SK-N-SH (cell line): ENCODE measurements at regions not wholly inside any gene's neighbourhood (a gene's known extent, or its start where the extent isn't known, plus 50 kb on each side); places are given as distances from the start of the nearest gene placed in this dataset.
"Not testable (repeated sequence)": the region's sequence is repeated elsewhere in the genome, so short reads cannot be mapped to it uniquely, and the experiment has no call there.

ENCODE experiments used
- CTCF ChIA-PET: fragments of 300-600, 350-600 bp; formaldehyde crosslinking; extraction: SDS; loops from one replicate; lab custom pipeline; 2021; lab: Yijun Ruan, JAX
- POLR2A ChIA-PET: fragments of 350-600 bp; sonication (Branson Sonifier 250); formaldehyde crosslinking; extraction: SDS; loops from one replicate; lab custom pipeline; 2020; ENCODE audit warnings: antibody characterized with exemption, inconsistent platforms; lab: Yijun Ruan, JAX
- DNase-seq: peaks from one replicate; pipeline ENCODE4 v3.0.0; 2012
- H2AFZ ChIP-seq: fragments of 200-600 bp; sonication (generic); 2 replicates; pipeline ENCODE4 v1.8.1; 2016; ENCODE audit warnings: antibody characterized with exemption, mild to moderate bottlenecking, low read depth
- H3F3A ChIP-seq: fragments of 200-600 bp; sonication (generic); replicated peaks from 2 replicates; pipeline ENCODE3; 2016; ENCODE audit warnings: antibody characterized with exemption, mild to moderate bottlenecking; ENCODE audit not compliant: insufficient read depth
- H3K27ac ChIP-seq, 2 experiments: fragments of 200-500 bp in 1 of 2; fragments of 200-600 bp in 1 of 2; sonication (Bioruptor generic) in 1 of 2; sonication (generic), shearing (Covaris generic) in 1 of 2; 2 replicates each; pipeline versions ENCODE4 v1.5.1 to v1.6.1; 2014 to 2016; ENCODE audit warnings: low read depth in 2 of 2, inconsistent platforms in 1 of 2, low read length in 1 of 2, mild to moderate bottlenecking in 1 of 2, mixed read lengths in 1 of 2
- H3K27me3 ChIP-seq: fragments of 200-600 bp; sonication (generic), shearing (Covaris generic); 2 replicates; pipeline ENCODE4 v1.6.1; 2016; ENCODE audit warnings: mixed run types; ENCODE audit not compliant: insufficient read depth
- H3K36me3 ChIP-seq, 2 experiments: fragments of 200-500 bp in 1 of 2; fragments of 200-600 bp in 1 of 2; sonication (Bioruptor generic) in 1 of 2; sonication (generic) in 1 of 2; replicated peaks in 1 of 2; 2 replicates each; pipeline versions ENCODE3 to v1.5.1; 2014 to 2016; ENCODE audit warnings: low read length in 1 of 2, mild to moderate bottlenecking in 1 of 2; ENCODE audit not compliant: insufficient read depth in 2 of 2, control insufficient read depth in 1 of 2
- H3K4me1 ChIP-seq, 2 experiments: fragments of 200-500 bp in 1 of 2; fragments of 200-600 bp in 1 of 2; sonication (Bioruptor generic) in 1 of 2; sonication (generic), shearing (Covaris generic) in 1 of 2; 2 replicates each; pipeline versions ENCODE4 v1.5.1 to v1.6.1; 2014 to 2016; ENCODE audit warnings: low read depth in 1 of 2, low read length in 1 of 2, mixed run types in 1 of 2; ENCODE audit not compliant: insufficient read depth in 2 of 2, control insufficient read depth in 1 of 2
- H3K4me2 ChIP-seq: fragments of 200-600 bp; sonication (generic), shearing (Covaris generic); 2 replicates; pipeline ENCODE4 v1.6.1; 2017; ENCODE audit warnings: mixed run types
- H3K4me3 ChIP-seq, 2 experiments: fragments of 200-500 bp in 1 of 2; fragments of 200-600 bp in 1 of 2; sonication (Bioruptor generic) in 1 of 2; sonication (generic), shearing (Covaris generic) in 1 of 2; 2 replicates each; pipeline versions ENCODE4 v1.5.1 to v1.8.1; 2014 to 2016; ENCODE audit warnings: low read depth in 2 of 2, inconsistent platforms in 1 of 2, low read length in 1 of 2, mild to moderate bottlenecking in 1 of 2, mixed read lengths in 1 of 2, moderate library complexity in 1 of 2
- H3K79me2 ChIP-seq: fragments of 200-600 bp; sonication (generic); 2 replicates; pipeline ENCODE4 v1.8.1; 2017; ENCODE audit warnings: mild to moderate bottlenecking; ENCODE audit not compliant: insufficient read depth
- H3K9ac ChIP-seq: fragments of 200-600 bp; sonication (generic); 2 replicates; pipeline ENCODE4 v1.6.1; 2017; ENCODE audit warnings: mixed run types
- H3K9me2 ChIP-seq: fragments of 200-600 bp; sonication (generic); 2 replicates; pipeline ENCODE4 v1.6.1; 2017; ENCODE audit warnings: mixed run types
- H3K9me3 ChIP-seq: fragments of 200-600 bp; sonication (generic); 2 replicates; pipeline ENCODE4 v1.6.1; 2017; ENCODE audit warnings: mixed run types, mild to moderate bottlenecking, moderate library complexity
- H4K20me1 ChIP-seq: fragments of 200-600 bp; sonication (generic); 2 replicates; pipeline ENCODE4 v1.6.1; 2017; ENCODE audit warnings: mild to moderate bottlenecking, mixed run types; ENCODE audit not compliant: insufficient read depth
- NRF1 ChIP-seq: IDR thresholded peaks from 2 replicates; pipeline ENCODE4 v1.6.1; 2012; ENCODE audit warnings: low read depth, mild to moderate bottlenecking, low read length
- POLR2AphosphoS5 ChIP-seq: IDR thresholded peaks from 2 replicates; pipeline ENCODE4 v1.6.1; 2012; ENCODE audit warnings: low read depth, low read length
- YY1 ChIP-seq: IDR thresholded peaks from 2 replicates; pipeline ENCODE4 v1.4.0; 2012; ENCODE audit warnings: low read depth, mild to moderate bottlenecking
- WGBS: methylation state at CpG from one replicate; pipeline ENCODE4 v1.1.6; 2017; ENCODE audit warnings: low lambda C conversion rate; 5-methylcytosine and 5-hydroxymethylcytosine counted together

- H3K79me2 ChIP-seq, H2AFZ ChIP-seq, DNase-seq, H3K36me3 ChIP-seq, H3K9ac ChIP-seq, H3K4me2 ChIP-seq, H3K27ac ChIP-seq, H3K9me3 ChIP-seq, H3K9me2 ChIP-seq, POLR2A ChIA-PET, H3K27me3 ChIP-seq, H4K20me1 ChIP-seq, H3F3A ChIP-seq, H3K4me1 ChIP-seq, H3K4me3 ChIP-seq, CTCF ChIA-PET: not testable (repeated sequence)
- WGBS = 3% methylated on average over 2 of the region's 2 CpGs
These were observed 732.7 kb upstream of the DEFB115 start for GRCh38 chr20:30524761-30525160.

GRCh38 chr20:30533653-30534052 lies 723.8 kb upstream of the DEFB115 start:
- peak overlapping the region in 1 of 2 experiments; percentile 55; a peak in 1 of 4 replicates for H3K4me3 ChIP-seq
- H3K9ac ChIP-seq, H3K36me3 ChIP-seq, POLR2A ChIA-PET, H3K27me3 ChIP-seq, H3K4me1 ChIP-seq, H3K9me3 ChIP-seq, H3K9me2 ChIP-seq, H3K27ac ChIP-seq, H3F3A ChIP-seq, H3K79me2 ChIP-seq, DNase-seq, H4K20me1 ChIP-seq, CTCF ChIA-PET: not testable (repeated sequence)
- peak overlapping the region; percentile 41 for H2AFZ ChIP-seq
- peak overlapping the region; percentile 51; the same call in 1 of the 2 replicates for H3K4me2 ChIP-seq

GRCh38 chr20:30537459-30537858 lies 720.0 kb upstream of the DEFB115 start:
- DNase-seq = peak; percentile 78
- H4K20me1 ChIP-seq, CTCF ChIA-PET, H3K9me2 ChIP-seq, H3K9me3 ChIP-seq, H3K4me1 ChIP-seq, POLR2A ChIA-PET, H3K79me2 ChIP-seq, H3K27ac ChIP-seq, H3K36me3 ChIP-seq, H3K9ac ChIP-seq, H3F3A ChIP-seq, H3K27me3 ChIP-seq: not testable (repeated sequence)
- peak overlapping the region; percentile 52 to 66 for H3K4me3 ChIP-seq
- TF ChIP-seq NRF1 (peak; percentile 87), POLR2AphosphoS5 (0 out of 2 replicates have a peak, but pooled peaks have one; percentile 19), YY1 (peak; percentile 62; the same call in 1 of the 2 replicates)
- peak overlapping the region; percentile 86 for H2AFZ ChIP-seq
- peak overlapping the region; percentile 74 for H3K4me2 ChIP-seq
- 8% methylated on average over 20 of the region's 20 CpGs for WGBS

- DNase-seq, POLR2A ChIA-PET, H3K36me3 ChIP-seq: not testable (repeated sequence)
These were observed 717.0 kb upstream of the DEFB115 start for GRCh38 chr20:30540330-30541069.

GRCh38 chr20:30551236-30551635 lies 706.2 kb upstream of the DEFB115 start:
- POLR2A ChIA-PET, H3K27me3 ChIP-seq, H4K20me1 ChIP-seq, H3K27ac ChIP-seq, H3K9ac ChIP-seq, H3F3A ChIP-seq, H3K4me1 ChIP-seq, H2AFZ ChIP-seq, H3K36me3 ChIP-seq, H3K9me3 ChIP-seq, H3K9me2 ChIP-seq, DNase-seq, CTCF ChIA-PET, H3K4me2 ChIP-seq, H3K4me3 ChIP-seq, H3K79me2 ChIP-seq: not testable (repeated sequence)
- WGBS = 43% methylated on average over 4 of the region's 4 CpGs

More at GRCh38 chr20:30540330-30541069, 717.0 kb upstream of the DEFB115 start:
- H4K20me1 ChIP-seq, H3K9me2 ChIP-seq, H3K27ac ChIP-seq, H3K27me3 ChIP-seq, H3F3A ChIP-seq, H2AFZ ChIP-seq, CTCF ChIA-PET, H3K9ac ChIP-seq, H3K4me1 ChIP-seq, H3K4me3 ChIP-seq, H3K4me2 ChIP-seq, H3K79me2 ChIP-seq, H3K9me3 ChIP-seq: not testable (repeated sequence)
- WGBS = 23% methylated on average over 4 of the region's 4 CpGs

- H3F3A ChIP-seq, H3K4me2 ChIP-seq, H2AFZ ChIP-seq, H3K9ac ChIP-seq, H3K9me3 ChIP-seq, H3K4me3 ChIP-seq, POLR2A ChIA-PET, DNase-seq, H3K27ac ChIP-seq, CTCF ChIA-PET, H3K9me2 ChIP-seq, H4K20me1 ChIP-seq, H3K36me3 ChIP-seq, H3K79me2 ChIP-seq, H3K4me1 ChIP-seq, H3K27me3 ChIP-seq: not testable (repeated sequence)
- 60% methylated on average over 1 of the region's 1 CpG for WGBS
These were observed 700.7 kb upstream of the DEFB115 start for GRCh38 chr20:30556797-30557196.
